CD4-positive, alpha-beta T cell treated with Interleukin-2 at 100 ng/mL for 4 hours (primary cell): ENCODE measurements at regions not wholly inside any gene's neighbourhood (a gene's known extent, or its start where the extent isn't known, plus 50 kb on each side); places are given as distances from the start of the nearest gene placed in this dataset.
A peak's percentile ranks its signal among the peaks of the same experiment; 100 is the strongest.

Experiments used
- DNase-seq: peaks from one replicate; pipeline ENCODE4 v3.0.0-alpha.2; 2020; ENCODE audit warnings: low spot score

DNA sequence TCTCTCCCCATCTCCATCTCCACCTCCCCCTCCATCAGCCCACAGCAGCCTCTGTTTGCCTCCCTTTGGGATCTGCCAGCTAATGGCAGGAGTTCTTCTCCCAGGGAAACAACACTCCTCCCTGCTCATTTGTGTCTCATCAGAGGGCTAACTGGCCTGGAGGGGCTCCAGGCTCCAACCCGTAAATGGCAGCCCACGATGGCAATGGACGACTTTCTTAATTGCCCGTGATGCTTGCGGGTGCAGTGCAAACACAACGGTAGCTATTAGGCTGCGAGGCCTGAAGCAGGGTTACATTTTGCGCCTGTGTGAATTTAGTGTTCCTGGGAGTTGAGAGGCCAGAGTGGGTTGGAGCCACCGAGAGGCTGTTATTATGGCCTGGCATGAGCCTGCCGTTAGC, 285.1 kb downstream of the TNS1 start:
- DNase-seq: no peak

DNA sequence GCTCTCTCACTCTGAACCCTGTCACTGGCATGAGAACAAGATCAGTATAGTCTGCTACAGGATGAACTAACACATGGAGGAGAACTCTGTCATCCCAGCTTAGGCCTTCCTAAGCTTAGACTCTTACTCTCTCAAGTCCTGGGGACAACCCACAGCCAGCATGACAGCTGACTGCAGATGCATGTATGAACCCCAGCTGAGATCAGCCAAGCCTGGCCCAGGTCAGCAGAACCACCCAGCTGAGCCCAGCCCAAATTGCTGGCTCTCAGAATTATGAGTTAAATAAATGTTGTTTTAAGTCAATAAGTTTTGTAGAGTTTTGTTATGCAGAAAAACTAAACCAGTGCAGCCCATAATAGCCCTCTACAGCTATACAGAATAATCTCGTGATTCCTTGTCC, 287.3 kb downstream of the TNS1 start:
- no peak for DNase-seq

DNA sequence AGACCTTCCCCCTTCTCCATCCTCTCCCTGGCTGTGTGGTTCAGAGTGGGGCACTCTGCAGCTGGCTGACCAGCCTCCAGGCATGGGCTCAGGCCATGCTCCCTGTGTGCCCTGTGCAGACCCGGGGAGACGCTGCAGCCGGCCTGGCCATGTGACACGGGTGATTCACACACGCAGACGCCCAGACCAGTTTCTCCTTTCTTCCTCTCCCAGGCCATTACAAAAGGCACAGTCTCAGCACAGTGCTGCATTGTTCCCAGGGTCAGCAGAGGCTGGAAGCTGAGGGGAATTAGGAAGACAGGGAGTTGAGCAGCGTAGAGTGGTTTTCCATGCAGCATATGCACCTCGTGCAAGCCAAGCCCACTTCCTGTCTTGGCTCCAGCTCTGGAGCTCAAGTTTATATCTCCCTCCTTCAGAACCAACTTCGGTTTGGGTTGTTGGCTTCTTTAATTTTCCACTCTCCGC, 288.5 kb downstream of the TNS1 start:
- no peak for DNase-seq

DNA sequence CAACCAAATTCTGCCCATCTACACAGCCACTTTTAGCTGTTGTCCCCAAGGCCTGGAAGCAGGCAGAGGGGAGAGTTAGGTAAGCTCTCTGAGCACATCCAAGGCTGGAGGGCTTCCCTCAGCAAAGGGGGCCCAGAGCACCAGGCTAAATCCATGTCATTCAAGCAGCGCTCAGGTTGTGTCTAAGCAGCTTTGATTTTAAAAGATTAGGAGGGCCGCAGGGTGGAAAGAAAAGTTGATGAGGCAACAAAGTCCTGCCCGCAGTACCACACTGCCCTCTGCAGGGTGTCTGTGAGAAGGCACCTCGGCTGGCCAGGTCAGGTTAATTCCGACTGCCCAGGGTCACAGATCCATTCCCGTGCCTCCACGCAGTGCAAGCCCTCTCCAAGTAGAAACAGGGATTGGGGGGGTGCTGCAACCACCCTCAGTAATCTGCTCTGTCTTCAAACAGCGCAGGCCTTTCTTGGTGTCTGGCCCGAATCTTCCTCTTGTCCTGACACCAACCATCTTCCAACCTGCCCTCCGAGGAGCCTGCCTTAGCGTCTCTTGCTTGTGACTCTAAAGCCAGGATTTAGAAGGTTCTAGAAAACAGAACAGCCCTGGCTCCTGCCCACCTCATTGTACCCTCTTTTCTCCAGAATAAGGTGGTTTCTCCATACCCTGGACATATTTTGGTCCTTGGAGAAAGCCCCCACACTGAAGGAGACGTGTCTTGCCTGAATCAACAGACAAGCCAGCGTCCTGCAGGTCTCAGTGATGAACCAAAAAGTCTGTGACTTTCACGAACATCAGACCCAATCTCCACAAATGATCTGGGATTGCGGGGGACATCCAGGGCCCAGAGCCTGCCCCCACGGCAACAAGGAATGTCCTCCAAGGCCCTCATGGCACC, 289.2 kb downstream of the TNS1 start:
- peak; percentile 58 for DNase-seq

DNA sequence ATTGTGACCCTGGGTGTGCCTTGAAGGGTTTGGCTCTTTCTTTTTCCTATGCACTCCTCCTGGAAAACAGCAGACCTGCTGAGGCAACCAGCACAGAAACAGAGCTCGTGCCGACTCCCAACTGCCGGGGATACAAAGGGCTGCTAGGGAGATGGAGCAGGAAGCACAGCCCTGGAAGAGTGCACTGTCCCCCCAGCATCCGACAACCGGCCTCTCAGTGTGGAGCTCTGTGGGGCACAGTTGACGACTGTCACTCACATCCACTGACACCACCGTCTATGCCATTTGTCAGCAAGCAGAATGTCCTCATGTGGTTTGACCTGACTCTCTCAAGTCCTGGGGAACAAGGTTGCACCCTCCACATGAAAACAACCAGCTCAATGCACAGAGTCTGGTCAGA, 290.4 kb downstream of the TNS1 start:
- no peak for DNase-seq

DNA sequence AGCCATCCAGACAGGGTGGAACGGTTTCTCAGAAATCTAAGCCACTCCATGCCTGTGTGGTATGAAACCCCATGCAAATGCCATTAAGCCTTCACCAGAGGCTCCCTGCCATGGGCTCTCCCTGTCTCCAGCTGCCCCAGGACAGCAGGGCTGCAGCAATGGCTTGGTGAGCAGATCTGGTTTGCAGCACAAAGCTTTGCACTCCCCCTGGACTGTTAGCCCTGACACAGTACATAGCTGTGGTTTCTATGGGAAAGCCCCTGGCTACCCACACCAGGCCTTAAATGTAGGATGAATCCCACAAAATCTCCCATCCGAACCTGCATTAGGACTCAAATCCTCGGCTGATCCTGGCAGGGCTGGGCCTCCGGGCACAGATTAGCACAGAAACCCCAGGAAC, 291.6 kb downstream of the TNS1 start:
- DNase-seq: no peak

DNA sequence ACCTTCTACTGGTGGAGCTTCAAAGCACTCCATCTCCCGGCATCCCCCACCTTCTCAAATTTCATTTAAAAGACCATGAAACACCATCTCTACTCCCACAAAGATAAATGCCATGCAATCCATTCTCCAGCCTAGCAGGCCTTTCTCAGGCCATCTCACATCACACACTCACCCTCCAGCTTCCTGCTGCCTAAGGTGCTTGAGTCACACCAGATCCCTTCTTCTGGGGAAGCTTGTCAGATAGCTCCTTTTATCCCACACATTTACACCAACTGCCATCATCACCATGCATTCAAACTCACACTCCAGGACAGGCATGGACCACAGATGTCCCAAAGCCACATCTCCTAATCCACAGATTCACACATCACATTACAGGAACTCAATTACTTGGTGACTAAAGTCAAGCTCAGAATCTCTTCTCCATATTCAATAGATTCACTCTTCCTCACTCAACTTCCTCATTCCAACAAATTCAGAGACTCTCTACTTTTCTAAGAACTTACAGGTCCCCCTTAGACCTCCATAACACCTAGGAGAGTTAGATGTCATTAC, 292.5 kb downstream of the TNS1 start:
- no peak for DNase-seq

DNA sequence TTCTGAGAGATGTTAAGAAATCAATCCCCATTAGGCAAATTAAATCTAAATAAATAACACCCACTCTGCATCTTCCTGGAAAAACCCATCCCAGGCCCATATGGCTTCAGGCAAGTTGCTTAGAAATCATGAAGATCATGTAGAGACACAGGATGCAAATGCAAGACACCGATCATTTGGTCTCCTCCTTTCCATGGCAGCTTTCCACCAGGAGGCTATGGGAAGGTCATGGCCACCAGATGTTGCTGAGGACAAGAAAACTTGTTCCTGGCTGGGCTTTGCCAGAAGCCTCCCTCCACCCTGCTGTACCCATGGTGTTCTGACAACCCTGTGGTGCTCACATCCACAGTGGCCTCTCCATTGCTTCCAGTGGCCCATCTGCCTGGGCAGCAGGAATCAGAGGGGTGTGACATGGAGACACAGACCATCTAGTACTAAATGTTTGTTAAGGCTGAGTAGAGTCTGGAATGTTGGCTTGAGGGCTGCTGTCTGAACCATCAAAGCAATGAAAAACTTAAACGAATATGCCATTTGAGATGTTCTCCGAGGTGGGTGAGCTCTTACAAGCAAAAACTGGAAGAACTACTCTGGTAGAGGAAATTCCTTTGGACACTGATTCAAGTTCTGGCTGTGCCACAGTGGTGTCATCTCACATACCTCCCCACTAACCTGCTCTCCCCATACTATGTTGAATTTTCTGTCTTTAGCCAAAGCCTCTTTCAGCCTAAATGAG, 293.2 kb downstream of the TNS1 start:
- no peak for DNase-seq

DNA sequence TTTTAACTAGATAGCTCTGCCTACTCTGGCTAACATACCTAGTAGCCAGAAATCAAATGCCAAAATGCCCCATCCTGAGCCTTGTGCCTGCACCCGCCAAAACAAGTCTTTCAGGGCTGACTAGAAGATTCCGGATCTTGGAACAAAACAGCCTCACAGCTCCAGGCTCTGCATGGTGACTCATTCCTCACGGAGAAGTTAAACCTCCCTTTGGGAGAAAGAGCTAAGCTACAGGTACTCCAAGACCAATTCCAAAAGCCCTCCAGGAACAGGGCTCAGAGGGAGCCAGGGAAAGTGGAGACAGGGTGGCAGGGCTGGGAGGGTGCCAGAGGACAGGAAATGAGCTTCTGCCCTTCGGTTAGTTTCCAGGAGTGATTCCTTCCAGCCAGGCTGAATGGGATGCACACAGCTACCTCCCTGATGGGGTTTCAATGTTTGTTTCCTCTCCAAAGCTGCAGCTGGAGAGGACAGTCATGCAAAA, 295.6 kb downstream of the TNS1 start:
- DNase-seq: no peak

DNA sequence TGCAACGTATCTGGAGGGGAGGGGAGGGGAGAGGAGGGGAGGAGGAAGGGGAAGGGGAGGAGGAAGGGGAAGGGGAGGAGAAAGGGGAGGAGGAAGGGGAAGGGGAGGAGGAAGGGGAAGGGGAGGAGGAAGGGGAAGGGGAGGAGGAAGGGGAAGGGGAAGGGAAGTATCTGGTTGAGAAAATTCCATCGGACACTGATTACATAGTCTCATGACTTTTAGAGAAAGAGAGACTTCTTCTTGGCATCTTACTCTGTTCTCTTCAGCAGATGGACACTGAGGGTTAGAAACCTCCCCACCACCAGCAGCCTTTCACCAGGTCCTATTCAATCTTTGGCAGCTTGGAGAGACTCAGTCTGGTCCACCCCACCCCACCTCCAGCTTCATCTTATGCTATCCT, 296.3 kb downstream of the TNS1 start:
- DNase-seq: no peak

DNA sequence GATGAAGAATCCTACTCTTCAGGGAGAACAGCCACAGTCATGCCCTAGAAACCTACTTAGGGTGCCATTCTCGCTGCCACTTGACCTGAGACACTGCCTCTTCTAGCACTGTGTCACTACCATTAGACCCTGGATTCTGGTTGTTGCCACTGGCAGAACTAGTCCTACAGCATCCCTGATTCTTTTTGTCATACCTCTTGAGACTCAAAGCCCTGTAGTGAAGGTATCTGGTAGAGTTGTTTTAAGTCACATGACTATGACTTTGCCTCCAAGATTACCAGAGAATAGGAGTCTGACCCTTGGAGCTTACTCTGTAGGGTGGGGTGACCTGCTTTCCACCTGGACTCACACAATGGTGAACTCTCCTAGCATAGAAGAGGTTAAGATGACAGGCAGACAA, 296.7 kb downstream of the TNS1 start:
- DNase-seq: no peak

DNA sequence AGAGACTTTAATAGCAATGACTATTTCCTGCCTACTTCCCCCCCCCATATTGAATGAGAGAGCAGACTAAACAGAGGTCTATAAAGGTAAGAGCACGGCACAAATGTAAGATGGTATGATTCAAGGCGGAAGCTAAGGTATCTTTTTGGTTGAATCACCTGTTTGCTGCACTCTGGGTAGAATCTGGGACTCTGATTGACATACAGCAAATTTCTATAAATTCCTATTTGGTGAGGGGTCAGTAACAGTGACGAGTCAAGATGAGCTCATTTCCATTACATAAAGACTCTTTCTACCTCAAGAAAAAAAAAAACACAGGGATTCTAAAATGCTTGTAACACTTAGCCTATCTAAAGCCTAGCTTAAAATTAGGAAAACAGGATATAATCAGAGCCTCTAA, 297.3 kb downstream of the TNS1 start:
- DNase-seq: no peak

DNA sequence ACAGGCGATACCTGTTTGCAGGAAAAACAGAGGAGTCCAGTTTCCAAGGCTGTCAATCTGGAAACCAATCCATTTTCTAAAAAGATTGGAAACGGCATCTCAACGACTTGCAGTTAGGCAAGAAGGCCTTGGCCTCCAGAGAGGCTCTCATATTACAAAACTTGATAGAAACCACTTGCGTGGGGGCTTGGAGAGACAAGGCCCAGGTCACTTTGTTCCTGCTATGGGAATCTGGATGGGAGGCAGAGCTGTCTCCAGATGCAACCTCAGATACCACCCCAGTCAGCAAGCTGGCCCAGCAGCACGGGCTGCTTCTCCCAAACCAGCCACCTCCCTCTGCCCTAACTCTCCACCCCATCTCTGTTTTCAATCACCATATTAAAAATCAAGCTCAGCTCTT, 298.8 kb downstream of the TNS1 start:
- no peak for DNase-seq

DNA sequence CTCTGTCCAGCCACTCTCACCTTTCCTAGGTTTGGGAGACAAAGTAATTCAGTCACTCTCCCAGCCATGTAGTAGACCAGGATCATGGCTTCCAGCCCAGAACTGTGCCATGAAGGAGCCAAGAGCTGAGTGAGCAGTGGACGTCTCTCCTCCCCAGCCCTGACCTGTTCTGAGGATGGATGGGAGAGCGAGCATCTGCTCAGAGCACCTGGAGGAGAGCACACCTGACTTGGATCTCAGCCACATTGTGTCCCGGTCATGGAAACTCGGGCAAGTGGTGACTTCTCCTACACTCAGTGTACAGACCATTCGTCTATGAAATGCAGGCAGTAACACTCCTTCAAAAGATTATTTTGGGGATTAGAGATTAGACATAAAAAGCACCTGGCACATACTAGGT, 299.7 kb downstream of the TNS1 start:
- DNase-seq: no peak

DNA sequence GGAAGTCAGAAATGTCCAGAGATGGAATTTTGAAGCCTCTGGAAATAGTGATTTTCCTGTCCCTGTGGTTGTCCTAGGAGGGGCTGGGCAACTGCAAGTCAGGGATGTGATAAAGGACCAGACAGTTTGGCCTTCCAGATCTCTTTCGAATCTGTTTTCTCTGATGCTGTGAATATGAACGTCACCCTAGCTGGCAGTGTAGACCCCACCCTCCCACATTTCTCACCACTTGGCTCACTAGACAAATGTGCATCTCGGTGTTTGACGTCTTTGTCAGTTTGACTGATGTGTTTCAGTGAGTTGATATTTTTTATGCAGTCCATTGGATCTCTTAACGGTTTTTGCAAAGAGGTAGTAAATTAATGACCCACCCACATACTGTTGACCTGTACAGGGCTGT, 301.2 kb downstream of the TNS1 start:
- no peak for DNase-seq

DNA sequence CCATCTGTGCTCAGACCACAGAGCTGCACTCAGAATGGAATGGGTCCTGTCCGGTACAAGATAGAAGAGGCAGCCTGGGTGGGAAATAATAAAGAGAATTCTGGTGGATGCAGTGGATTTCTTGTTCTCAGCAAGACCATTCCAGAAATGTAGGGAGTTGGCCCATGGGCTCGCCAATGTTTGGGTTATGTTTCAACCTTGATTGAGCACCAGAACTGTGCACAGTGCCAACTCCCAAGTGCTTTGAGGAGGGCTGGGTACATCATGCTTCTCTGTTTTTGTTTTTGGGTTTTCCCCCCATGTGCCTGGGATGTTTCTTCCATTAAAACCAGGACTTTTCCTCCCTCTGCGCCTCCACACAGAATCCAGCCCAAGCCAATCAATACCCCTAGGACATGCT, 304.1 kb downstream of the TNS1 start:
- no peak for DNase-seq

DNA sequence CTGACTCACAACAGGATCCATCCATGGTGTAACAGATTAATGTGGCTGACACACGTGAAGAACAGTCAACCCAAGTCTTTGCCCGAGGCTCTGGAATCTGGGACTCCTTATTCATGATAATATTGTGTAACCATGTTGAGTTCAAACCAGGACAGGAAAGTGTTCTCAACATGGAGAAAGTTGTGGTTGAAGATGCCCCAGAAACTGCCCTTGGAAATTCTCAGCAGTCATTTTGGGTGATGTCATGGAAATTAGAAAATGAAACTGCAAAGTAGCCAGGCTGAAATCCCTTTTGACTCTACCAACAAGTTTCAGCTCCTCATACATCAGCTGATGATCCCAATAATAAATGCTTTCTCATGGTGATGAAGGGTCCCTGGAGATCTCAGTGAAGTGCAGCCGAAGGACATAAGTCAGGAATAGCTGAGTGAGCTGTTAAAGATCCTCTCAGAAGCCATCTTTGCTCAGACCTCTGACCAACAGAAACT, 307.7 kb downstream of the TNS1 start:
- DNase-seq: no peak

DNA sequence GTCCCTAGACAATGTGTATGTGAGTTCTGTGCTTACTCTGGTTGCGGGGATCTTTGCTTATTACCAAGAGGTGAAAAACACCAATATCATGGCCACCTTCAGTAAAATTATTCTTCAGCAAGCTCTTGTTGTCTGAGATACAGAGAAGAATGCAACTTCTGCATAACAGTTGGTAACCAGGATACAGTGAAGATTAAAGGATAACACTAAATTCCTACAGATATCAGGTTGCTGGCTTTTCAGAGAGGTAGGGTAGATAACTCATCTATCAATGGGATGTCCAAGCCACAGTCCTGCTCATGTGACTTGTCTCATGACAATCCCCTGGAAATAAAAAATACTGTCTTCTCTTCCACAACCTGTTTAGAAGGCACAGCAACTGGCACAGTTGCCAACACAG, 308.5 kb downstream of the TNS1 start:
- DNase-seq: no peak

DNA sequence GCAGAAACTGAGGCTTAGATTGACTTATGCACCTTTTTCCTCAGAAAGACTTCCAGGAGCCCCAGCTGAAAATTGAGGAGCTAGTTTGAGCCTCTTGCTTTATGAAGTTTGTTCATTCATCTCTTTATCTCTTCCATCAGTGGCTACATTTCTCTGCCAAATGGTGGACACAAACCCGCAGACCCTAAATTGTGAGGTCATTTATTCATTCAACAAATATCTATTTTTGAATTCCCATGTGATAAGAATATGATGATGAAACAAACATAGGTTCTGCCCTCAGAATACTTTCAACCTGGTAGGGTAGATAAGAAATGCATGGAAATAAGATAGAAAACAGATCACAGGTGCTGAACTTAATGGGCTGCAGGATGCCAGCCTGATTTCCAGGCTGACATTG, 309.4 kb downstream of the TNS1 start:
- DNase-seq: no peak

DNA sequence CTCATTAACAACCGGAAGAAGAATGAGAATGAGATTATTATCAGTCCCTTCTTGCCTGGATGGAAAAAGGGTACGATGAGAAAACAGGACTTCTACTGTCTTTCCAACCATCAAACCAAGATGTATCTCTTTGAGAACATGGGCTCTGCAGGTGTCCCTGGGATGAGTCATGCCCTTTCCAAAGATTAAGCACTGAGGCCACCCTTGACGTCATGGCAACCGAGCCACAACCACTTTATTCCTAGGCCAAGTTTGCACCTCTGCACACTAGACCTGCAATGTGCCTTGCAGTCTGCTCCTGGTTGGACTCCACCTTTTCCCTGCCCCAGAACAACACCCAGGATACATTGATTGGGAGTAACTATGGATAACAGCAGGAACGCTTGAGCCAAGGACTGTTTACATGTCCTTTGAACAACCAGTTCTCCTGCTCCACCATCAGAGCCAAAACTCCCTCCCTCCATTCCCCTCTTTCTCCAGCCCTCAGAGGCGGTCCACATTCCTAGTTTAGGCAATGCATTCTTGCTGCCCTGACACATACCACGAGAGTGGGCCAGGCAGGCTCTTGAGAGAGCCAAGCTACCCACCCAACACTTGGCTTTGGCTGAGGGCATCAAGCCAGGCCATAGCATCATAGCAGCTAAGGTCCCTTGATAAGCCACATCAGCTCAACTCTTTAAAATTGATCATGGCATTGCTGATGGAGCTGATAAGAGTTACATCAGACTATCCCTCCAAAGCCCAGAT, 310.7 kb downstream of the TNS1 start:
- no peak for DNase-seq

DNA sequence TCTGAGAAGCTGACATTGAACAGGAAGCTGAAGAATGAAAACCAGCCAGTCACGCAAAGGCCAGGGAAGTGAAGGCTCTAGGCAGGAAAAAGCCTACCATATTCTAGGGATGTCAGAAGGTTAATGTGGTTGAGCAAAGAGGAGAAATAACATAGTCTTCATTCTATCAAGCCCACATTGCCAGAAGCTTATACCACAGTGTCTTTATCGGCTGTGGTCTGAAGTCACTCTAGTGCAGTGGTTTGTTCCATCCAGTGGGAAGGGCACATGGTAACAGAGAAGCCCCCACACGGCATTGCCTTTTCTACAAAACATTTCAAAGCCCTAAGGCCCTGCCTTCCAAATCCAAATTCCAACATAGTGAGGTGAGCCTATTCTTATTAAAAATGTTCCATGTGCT, 311.3 kb downstream of the TNS1 start:
- no peak for DNase-seq

DNA sequence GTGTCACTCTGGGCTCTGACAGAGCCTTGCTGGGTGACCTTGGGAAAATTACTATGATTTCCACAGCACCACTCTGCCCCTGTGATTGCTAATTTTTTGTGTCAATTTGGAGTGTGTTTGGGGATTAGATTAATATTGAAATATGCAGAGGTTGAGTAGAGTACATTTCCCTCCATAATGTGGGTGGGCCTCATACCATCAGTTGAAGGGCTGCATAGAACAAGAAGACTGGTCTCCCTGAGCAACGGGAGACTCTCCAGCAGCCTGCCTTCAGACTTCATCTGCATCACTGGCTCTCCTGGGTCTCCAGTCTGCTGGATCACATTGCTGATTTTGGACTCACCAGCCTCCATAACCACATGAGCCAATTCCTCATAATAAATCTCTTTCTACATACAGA, 313.7 kb downstream of the TNS1 start:
- DNase-seq: no peak
